SK-N-MC (cell line): ENCODE measurements at regions not wholly inside any gene's neighbourhood (a gene's known extent, or its start where the extent isn't known, plus 50 kb on each side); places are given as distances from the start of the nearest gene placed in this dataset.

Source experiments
- EZH2 ChIP-seq: fragments of 200-600 bp; sonication (generic); IDR thresholded peaks from one replicate; pipeline ENCODE4 v1.6.1; 2017; ENCODE audit warnings: antibody characterized with exemption
- POLR2AphosphoS5 ChIP-seq: IDR thresholded peaks from 2 replicates; pipeline ENCODE4 v1.6.1; 2012; ENCODE audit warnings: mild to moderate bottlenecking, low read depth, low read length, borderline replicate concordance

DNA sequence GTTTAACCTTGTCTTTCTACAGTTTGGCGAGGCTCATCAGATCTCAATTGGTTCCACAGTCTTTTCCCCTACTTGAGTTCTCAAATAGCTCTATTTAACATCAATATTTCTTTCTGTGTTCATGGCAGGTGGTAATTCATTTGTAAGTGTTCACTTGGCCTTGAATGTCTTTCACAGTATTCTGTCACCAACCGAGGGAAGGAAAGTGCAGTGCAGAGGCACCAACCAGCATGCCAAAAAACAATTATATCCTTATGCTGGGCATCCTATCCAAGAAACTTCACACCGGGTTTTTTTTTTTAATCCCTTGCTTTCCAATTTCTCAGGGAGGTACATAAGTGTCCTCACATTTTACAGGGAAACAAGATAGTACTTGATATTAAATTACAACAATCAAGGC, 55.0 kb upstream of the ZC3H12C start:
- TF ChIP-seq POLR2AphosphoS5 (no peak), EZH2 (no peak)
